GM13976 (cell line): ENCODE measurements at regions not wholly inside any gene's neighbourhood (a gene's known extent, or its start where the extent isn't known, plus 50 kb on each side); places are given as distances from the start of the nearest gene placed in this dataset.

Experiments
- DNase-seq: peaks from one replicate; pipeline ENCODE4 v3.0.0; 2012; ENCODE audit warnings: low spot score
- CTCF ChIP-seq: IDR thresholded peaks from 2 replicates; pipeline ENCODE4 v1.5.1; 2012; ENCODE audit warnings: borderline replicate concordance, mild to moderate bottlenecking; ENCODE audit not compliant: insufficient read depth; ENCODE audit errors: extremely low read depth, missing control alignments, control extremely low read depth
- in situ Hi-C: fragments of 300-500 bp; cut with MboI; formaldehyde crosslinking; loops from one replicate; pipeline ENCODE4 v1.12.0; 2022; ENCODE audit warnings: low sequenced_read_pairs, mixed read lengths, inconsistent platforms; ENCODE audit not compliant: unreplicated experiment

- TF ChIP-seq CTCF = no peak
- in situ Hi-C loops = no loop called here
- DNase-seq = no peak
Observed at GRCh38 chr19:46927106-46927505, 66.3 kb downstream of the ARHGAP35 start.

GRCh38 chr19:46927893-46928292 lies 67.1 kb downstream of the ARHGAP35 start:
- TF ChIP-seq CTCF = no peak
- in situ Hi-C loops = no loop called here
- DNase-seq = no peak

- no peak for DNase-seq
- TF ChIP-seq CTCF = no peak
- in situ Hi-C loops = no loop called here
Observed at GRCh38 chr19:46928951-46929350, 68.2 kb downstream of the ARHGAP35 start.

- DNase-seq = no peak
- in situ Hi-C loops = no loop called here
- TF ChIP-seq CTCF = no peak
Observed at GRCh38 chr19:46931202-46931601, 70.4 kb downstream of the ARHGAP35 start.

GRCh38 chr19:46932346-46932745 lies 71.5 kb downstream of the ARHGAP35 start:
- in situ Hi-C loops = no loop called here
- no peak for DNase-seq
- TF ChIP-seq CTCF = no peak

GRCh38 chr19:46935066-46935663 lies 74.4 kb downstream of the ARHGAP35 start:
- in situ Hi-C loops = no loop called here
- no peak for TF ChIP-seq CTCF
- no peak for DNase-seq
